WTC11 (cell line): ENCODE measurements at regions not wholly inside any gene's neighbourhood (a gene's known extent, or its start where the extent isn't known, plus 50 kb on each side); places are given as distances from the start of the nearest gene placed in this dataset.
A peak's percentile ranks its signal among the peaks of the same experiment; 100 is the strongest.

Experiments
- ATAC-seq: fragments of 200-7000 bp; cut with Tn5 transposase; 2 replicates; pipeline ENCODE4 v1.10.0; 2021; ENCODE audit warnings: mild to moderate bottlenecking, moderate library complexity
- CTCF ChIA-PET: fragments of 300-600 bp; sonication (Branson Sonifier 250); formaldehyde crosslinking; loops from one replicate; lab custom pipeline; 2021; ENCODE audit warnings: antibody characterized with exemption; lab: Charles Lee
- POLR2A ChIA-PET: fragments of 350-600 bp; sonication (Branson Sonifier 250); formaldehyde crosslinking; loops from one replicate; lab custom pipeline; 2021; ENCODE audit warnings: antibody characterized with exemption; lab: Charles Lee
- DNase-seq: peaks from one replicate; pipeline ENCODE4 v3.0.0; 2021; ENCODE audit warnings: low spot score
- H3K27ac Mint-ChIP-seq: 2 replicates; pipeline ENCODE4 v1.8.0; 2021; ENCODE audit warnings: mixed read lengths
- H3K27me3 Mint-ChIP-seq: 2 replicates; pipeline ENCODE4 v1.8.0; 2021; ENCODE audit warnings: low read depth, mild to moderate bottlenecking, moderate library complexity, mixed read lengths
- H3K36me3 Mint-ChIP-seq: 2 replicates; pipeline ENCODE4 v1.8.0; 2021; ENCODE audit warnings: mixed read lengths
- H3K4me1 Mint-ChIP-seq: 2 replicates; pipeline ENCODE4 v1.8.0; 2022; ENCODE audit warnings: mixed read lengths
- H3K4me3 Mint-ChIP-seq: 2 replicates; pipeline ENCODE4 v1.8.0; 2021; ENCODE audit warnings: mild to moderate bottlenecking, moderate library complexity, mixed read lengths
- H3K9me3 Mint-ChIP-seq: 2 replicates; pipeline ENCODE4 v1.8.0; 2021; ENCODE audit warnings: mixed read lengths
- ATF1 ChIP-seq: sonication (generic); formaldehyde crosslinking; IDR thresholded peaks from 2 replicates; pipeline ENCODE4 v1.8.1; 2023; ENCODE audit warnings: mild to moderate bottlenecking, moderate library complexity, missing genetic modification reagents
- ATF2 ChIP-seq: sonication (generic); formaldehyde crosslinking; IDR thresholded peaks from 2 replicates; pipeline ENCODE4 v1.8.1; 2022; ENCODE audit warnings: low read depth, missing genetic modification reagents, borderline replicate concordance
- ATF6 ChIP-seq: sonication (generic); formaldehyde crosslinking; IDR thresholded peaks from 2 replicates; pipeline ENCODE4 v1.8.1; 2023; ENCODE audit warnings: mild to moderate bottlenecking, missing genetic modification reagents
- CREM ChIP-seq: sonication (generic); formaldehyde crosslinking; IDR thresholded peaks from 2 replicates; pipeline ENCODE4 v1.8.1; 2022; ENCODE audit warnings: mild to moderate bottlenecking, missing genetic modification reagents, moderate library complexity
- CTCF ChIP-seq: fragments of 200-600 bp; IDR thresholded peaks from 2 replicates; pipeline ENCODE4 v1.8.0; 2022; ENCODE audit warnings: antibody characterized with exemption
- ETV6 ChIP-seq: sonication (generic); formaldehyde crosslinking; IDR thresholded peaks from 2 replicates; pipeline ENCODE4 v1.8.1; 2022; ENCODE audit warnings: mild to moderate bottlenecking, missing genetic modification reagents
- FOXP1 ChIP-seq: sonication (generic); formaldehyde crosslinking; IDR thresholded peaks from 2 replicates; pipeline ENCODE4 v1.8.0; 2022; ENCODE audit warnings: missing genetic modification reagents, mild to moderate bottlenecking, moderate library complexity, borderline replicate concordance
- GABPB1 ChIP-seq: sonication (generic); formaldehyde crosslinking; IDR thresholded peaks from 2 replicates; pipeline ENCODE4 v1.8.1; 2023; ENCODE audit warnings: mild to moderate bottlenecking, missing genetic modification reagents
- GTF2I ChIP-seq: fragments of 250-450 bp; sonication (Bioruptor Pico); conservative IDR thresholded peaks from 2 replicates; pipeline ENCODE4 v1.4.0; 2021; ENCODE audit warnings: mild to moderate bottlenecking
- HMGA2 ChIP-seq: fragments of 250-450 bp; sonication (Bioruptor Pico); IDR thresholded peaks from 2 replicates; pipeline ENCODE4 v1.4.0; 2021; ENCODE audit warnings: mild to moderate bottlenecking, moderate library complexity
- IRF2 ChIP-seq: sonication (generic); formaldehyde crosslinking; IDR thresholded peaks from 2 replicates; pipeline ENCODE4 v1.8.0; 2022; ENCODE audit warnings: low read depth, missing genetic modification reagents, borderline replicate concordance
- MLX ChIP-seq: sonication (generic); formaldehyde crosslinking; IDR thresholded peaks from 2 replicates; pipeline ENCODE4 v1.8.1; 2023; ENCODE audit warnings: mild to moderate bottlenecking, missing genetic modification reagents, moderate library complexity
- MYBL2 ChIP-seq: sonication (generic); formaldehyde crosslinking; IDR thresholded peaks from 2 replicates; pipeline ENCODE4 v1.8.1; 2023; ENCODE audit warnings: mild to moderate bottlenecking, moderate library complexity, missing genetic modification reagents
- NFE2L1 ChIP-seq: sonication (generic); formaldehyde crosslinking; IDR thresholded peaks from 2 replicates; pipeline ENCODE4 v1.8.1; 2023; ENCODE audit warnings: missing genetic modification reagents
- NR1H2 ChIP-seq: sonication (generic); formaldehyde crosslinking; IDR thresholded peaks from 2 replicates; pipeline ENCODE4 v1.9.0; 2021; ENCODE audit warnings: mild to moderate bottlenecking, moderate library complexity, missing genetic modification reagents
- NR3C1 ChIP-seq: sonication (generic); formaldehyde crosslinking; conservative IDR thresholded peaks from 2 replicates; pipeline ENCODE4 v1.8.1; 2023; ENCODE audit warnings: low read depth, mild to moderate bottlenecking, missing genetic modification reagents
- RORB ChIP-seq: fragments of 250-450 bp; sonication (Bioruptor Pico); IDR thresholded peaks from 2 replicates; pipeline ENCODE4 v1.9.0; 2021; ENCODE audit warnings: mild to moderate bottlenecking
- SOX15 ChIP-seq: fragments of 250-450 bp; sonication (Bioruptor Pico); IDR thresholded peaks from 2 replicates; pipeline ENCODE4 v1.9.0; 2021; ENCODE audit warnings: mild to moderate bottlenecking
- STAT6 ChIP-seq: sonication (generic); formaldehyde crosslinking; conservative IDR thresholded peaks from 2 replicates; pipeline ENCODE4 v1.8.1; 2023; ENCODE audit warnings: mild to moderate bottlenecking, low read depth, missing genetic modification reagents, moderate library complexity
- ZBTB43 ChIP-seq: sonication (generic); formaldehyde crosslinking; IDR thresholded peaks from 2 replicates; pipeline ENCODE4 v1.8.1; 2023; ENCODE audit warnings: mild to moderate bottlenecking, missing genetic modification reagents
- ZNF121 ChIP-seq: sonication (generic); formaldehyde crosslinking; IDR thresholded peaks from 2 replicates; pipeline ENCODE4 v1.8.0; 2023; ENCODE audit warnings: missing genetic modification reagents
- ZNF416 ChIP-seq: fragments of 250-450 bp; sonication (Bioruptor Pico); IDR thresholded peaks from 2 replicates; pipeline ENCODE4 v1.9.0; 2021; ENCODE audit warnings: mild to moderate bottlenecking, inconsistent platforms
- ZNF671 ChIP-seq: fragments of 250-450 bp; sonication (Bioruptor Pico); IDR thresholded peaks from 2 replicates; pipeline ENCODE4 v1.8.0; 2021; ENCODE audit warnings: mild to moderate bottlenecking

- no peak overlapping the region for H3K4me3 Mint-ChIP-seq
- ChIA-PET POLR2A (no interaction called here), CTCF (no interaction called here)
- no peak overlapping the region for H3K27ac Mint-ChIP-seq
- no peaks in the 10 kb centered on the region for H3K9me3 Mint-ChIP-seq
- no peaks in the 10 kb centered on the region for H3K4me1 Mint-ChIP-seq
- H3K36me3 Mint-ChIP-seq = no peaks in the 10 kb centered on the region
- DNase-seq = no peak
- TF ChIP-seq GABPB1 = no peak
- TF ChIP-seq ATF1 = no peak
- TF ChIP-seq ZNF416 = no peak
- no peak for TF ChIP-seq FOXP1 (CRISPR knock-in tag)
- no peak for TF ChIP-seq CREM (CRISPR knock-in tag)
- no peak for TF ChIP-seq ZBTB43 (CRISPR knock-in tag)
- TF ChIP-seq MLX (CRISPR knock-in tag) = no peak
- TF ChIP-seq NFE2L1 (CRISPR knock-in tag) = no peak
- TF ChIP-seq GTF2I = no peak
- no peak for TF ChIP-seq MYBL2 (CRISPR knock-in tag)
- TF ChIP-seq CTCF = no peak
- no peak for TF ChIP-seq ATF6 (CRISPR knock-in tag)
- H3K27me3 Mint-ChIP-seq = no peaks in the 10 kb centered on the region
- ATAC-seq = no peak
Observed at GRCh38 chr5:18333841-18334240, 699.6 kb downstream of the TAF11L14 start.

GRCh38 chr5:18334949-18335348 is 700.7 kb downstream of the TAF11L14 start:
- no peak overlapping the region for H3K27ac Mint-ChIP-seq
- no peak for TF ChIP-seq MYBL2 (CRISPR knock-in tag)
- no peak for TF ChIP-seq SOX15
- no peak for TF ChIP-seq ZNF121
- TF ChIP-seq ZNF671 (CRISPR knock-in tag) = no peak
- TF ChIP-seq HMGA2 (CRISPR knock-in tag) = peak; percentile 98
- TF ChIP-seq ETV6 (CRISPR knock-in tag) = no peak
- ChIA-PET CTCF (no interaction called here), POLR2A (no interaction called here)
- H3K9me3 Mint-ChIP-seq = no peaks in the 10 kb centered on the region
- DNase-seq (no peak), ATAC-seq (no peak)
- H3K4me3 Mint-ChIP-seq = no peak overlapping the region
- H3K27me3 Mint-ChIP-seq = no peaks in the 10 kb centered on the region
- H3K4me1 Mint-ChIP-seq = no peaks in the 10 kb centered on the region
- H3K36me3 Mint-ChIP-seq = no peaks in the 10 kb centered on the region

- ATAC-seq (peak; percentile 74), DNase-seq (no peak)
- Mint-ChIP-seq H3K9me3 (peaks cover 5% of the 10 kb centered on the region; the same call in 1 of the 2 replicates), H3K4me1 (peaks cover 9% of the 10 kb centered on the region), H3K27ac (no peak overlapping the region), H3K36me3 (no peaks in the 10 kb centered on the region), H3K27me3 (no peaks in the 10 kb centered on the region), H3K4me3 (no peak overlapping the region)
- POLR2A ChIA-PET = no interaction called here
- CTCF ChIA-PET = no interaction called here
- TF ChIP-seq NR1H2 (CRISPR knock-in tag) (no peak), NR3C1 (CRISPR knock-in tag) (no peak), STAT6 (CRISPR knock-in tag) (no peak), RORB (CRISPR knock-in tag) (no peak), IRF2 (no peak), MLX (CRISPR knock-in tag) (no peak), ATF2 (CRISPR knock-in tag) (no peak)
Observed at GRCh38 chr5:18354828-18355227, 720.6 kb downstream of the TAF11L14 start.
